GM23338 (cell line): ENCODE measurements at regions not wholly inside any gene's neighbourhood (a gene's known extent, or its start where the extent isn't known, plus 50 kb on each side); places are given as distances from the start of the nearest gene placed in this dataset.

ENCODE experiments used
- ATAC-seq: fragments of 200-7000 bp; cut with Tn5 transposase; 3 replicates; pipeline ENCODE4 v1.9.1; 2020
- DNase-seq: peaks from one replicate; pipeline ENCODE4 v3.0.0-alpha.2; 2015; ENCODE audit warnings: low spot score
- H2AFZ ChIP-seq: fragments of 200-600 bp; sonication (generic); 2 replicates; pipeline ENCODE4 v1.8.0; 2016; ENCODE audit warnings: antibody characterized with exemption, mild to moderate bottlenecking, moderate library complexity
- H3F3A ChIP-seq: fragments of 200-600 bp; sonication (generic); replicated peaks from 2 replicates; pipeline ENCODE4 v1.8.0; 2017; ENCODE audit warnings: antibody characterized with exemption, mixed run types, low read depth
- H3K27ac ChIP-seq: fragments of 200-600 bp; sonication (generic); 2 replicates; pipeline ENCODE4 v1.6.1; 2016; ENCODE audit warnings: low read depth
- H3K27me3 ChIP-seq: fragments of 200-600 bp; sonication (generic); 2 replicates; pipeline ENCODE4 v1.8.0; 2016; ENCODE audit warnings: mild to moderate bottlenecking, mixed run types, moderate library complexity; ENCODE audit not compliant: insufficient read depth
- H3K36me3 ChIP-seq: fragments of 200-600 bp; sonication (generic); 2 replicates; pipeline ENCODE4 v1.8.0; 2016; ENCODE audit warnings: mild to moderate bottlenecking; ENCODE audit not compliant: insufficient read depth
- H3K4me1 ChIP-seq: fragments of 200-600 bp; sonication (generic); 2 replicates; pipeline ENCODE4 v1.8.0; 2016; ENCODE audit warnings: mild to moderate bottlenecking, moderate library complexity; ENCODE audit not compliant: insufficient read depth
- H3K4me2 ChIP-seq: fragments of 200-600 bp; sonication (generic); 2 replicates; pipeline ENCODE4 v1.7.1; 2017; ENCODE audit warnings: mixed run types
- H3K4me3 ChIP-seq: fragments of 200-600 bp; sonication (generic); 2 replicates; pipeline ENCODE4 v1.6.1; 2016; ENCODE audit warnings: mixed run types
- H3K79me2 ChIP-seq: fragments of 200-600 bp; sonication (generic); replicated peaks from 2 replicates; pipeline ENCODE4 v1.8.0; 2017; ENCODE audit warnings: mild to moderate bottlenecking; ENCODE audit not compliant: insufficient read depth
- H3K9me2 ChIP-seq: fragments of 200-600 bp; sonication (generic); 2 replicates; pipeline ENCODE4 v1.8.0; 2017; ENCODE audit not compliant: insufficient read depth
- H4K20me1 ChIP-seq: fragments of 200-600 bp; sonication (generic); replicated peaks from 2 replicates; pipeline ENCODE4 v1.8.0; 2017; ENCODE audit warnings: mild to moderate bottlenecking; ENCODE audit not compliant: insufficient read depth
- H3K27ac Mint-ChIP-seq: 2 replicates; pipeline ENCODE4 v1.8.0; 2020; ENCODE audit warnings: inconsistent platforms, mild to moderate bottlenecking, moderate library complexity, mixed read lengths
- H3K27me3 Mint-ChIP-seq: 3 replicates; pipeline ENCODE4 v1.8.0; 2022; ENCODE audit warnings: low read depth, mild to moderate bottlenecking, moderate library complexity, mixed read lengths, inconsistent platforms; ENCODE audit not compliant: insufficient read depth, poor library complexity
- H3K36me3 Mint-ChIP-seq: 3 replicates; pipeline ENCODE4 v1.8.0; 2021; ENCODE audit warnings: low read depth, mild to moderate bottlenecking, inconsistent platforms, moderate library complexity, mixed read lengths
- H3K4me1 Mint-ChIP-seq: 3 replicates; pipeline ENCODE4 v1.8.0; 2020; ENCODE audit warnings: mild to moderate bottlenecking, inconsistent platforms, mixed read lengths
- H3K4me3 Mint-ChIP-seq: 3 replicates; pipeline ENCODE4 v1.8.0; 2021; ENCODE audit warnings: moderate library complexity, mild to moderate bottlenecking, inconsistent platforms, mixed read lengths
- H3K9me3 Mint-ChIP-seq: 3 replicates; pipeline ENCODE4 v1.8.0; 2020; ENCODE audit warnings: moderate library complexity, mild to moderate bottlenecking, inconsistent platforms, mixed read lengths
- CTCF ChIP-seq, 2 experiments: fragments of 200-600 bp in 1 of 2; sonication (generic) in 1 of 2; conservative IDR thresholded peaks; 2 replicates each; pipeline versions ENCODE4 v1.5.1 to v1.6.1; 2016 to 2017; ENCODE audit warnings: antibody characterized with exemption in 2 of 2, low read depth in 2 of 2, mild to moderate bottlenecking in 2 of 2, moderate library complexity in 1 of 2
- ETS1 ChIP-seq: IDR thresholded peaks from 2 replicates; pipeline ENCODE4 v1.6.1; 2016; ENCODE audit warnings: antibody characterized with exemption
- EZH2phosphoT487 ChIP-seq: fragments of 200-600 bp; sonication (generic); IDR thresholded peaks from one replicate; pipeline ENCODE4 v1.8.1; 2018; ENCODE audit warnings: antibody characterized with exemption; ENCODE audit not compliant: unreplicated experiment
- POLR2AphosphoS5 ChIP-seq: IDR thresholded peaks from 2 replicates; pipeline ENCODE4 v1.6.1; 2016; ENCODE audit warnings: antibody characterized with exemption, low read depth
- STAT1 ChIP-seq: IDR thresholded peaks from one replicate; pipeline ENCODE4 v1.6.1; 2016; ENCODE audit warnings: antibody characterized with exemption; ENCODE audit not compliant: unreplicated experiment
- ZNF114 ChIP-seq: fragments of 250-450 bp; sonication (Bioruptor Pico); IDR thresholded peaks from 2 replicates; pipeline ENCODE4 v1.5.0; 2020; ENCODE audit warnings: mild to moderate bottlenecking, moderate library complexity
- ZNF331 ChIP-seq: fragments of 250-450 bp; sonication (Bioruptor Pico); IDR thresholded peaks from 2 replicates; pipeline ENCODE4 v1.5.0; 2020; ENCODE audit warnings: low read depth, mild to moderate bottlenecking, moderate library complexity
- ZNF462 ChIP-seq: fragments of 250-450 bp; sonication (Bioruptor Pico); IDR thresholded peaks from 2 replicates; pipeline ENCODE4 v1.5.0; 2020; ENCODE audit warnings: mild to moderate bottlenecking, moderate library complexity

GRCh38 chr6:92023410-92023966 is 1395.9 kb downstream of the EPHA7 start (continued):
- TF ChIP-seq ZNF462 (CRISPR knock-in tag) (no peak), EZH2phosphoT487 (no peak), CTCF (conservative IDR thresholded peaks at IDR 0.05; ENCODE audit: low read depth in 2 of 2) (no peak)

- Histone ChIP-seq H3K4me3 (no peak overlapping the region), H3K4me1 (no peaks in the 10 kb centered on the region), H3K9me2 (no peaks in the 10 kb centered on the region), H4K20me1 (no peaks in the 10 kb centered on the region), H3K27ac (no peak overlapping the region), H3K27me3 (no peaks in the 10 kb centered on the region), H3K79me2 (no peaks in the 10 kb centered on the region), H3F3A (no peaks in the 10 kb centered on the region), H3K36me3 (no peaks in the 10 kb centered on the region), H3K4me2 (no peak overlapping the region), H2AFZ (no peak overlapping the region)
- Mint-ChIP-seq H3K27me3 (no peaks in the 10 kb centered on the region), H3K27ac (no peak overlapping the region), H3K4me1 (no peaks in the 10 kb centered on the region), H3K36me3 (peaks cover 3% of the 10 kb centered on the region; the same call in 2 of the 3 replicates), H3K9me3 (peaks cover 13% of the 10 kb centered on the region; the same call in 2 of the 3 replicates), H3K4me3 (no peak overlapping the region)
- DNase-seq (no peak), ATAC-seq (no peak)
- TF ChIP-seq ZNF114 (CRISPR knock-in tag) (no peak), ZNF331 (CRISPR knock-in tag) (no peak), CTCF (conservative IDR thresholded peaks at IDR 0.05; ENCODE audit: low read depth in 2 of 2) (no peak), POLR2AphosphoS5 (no peak), ETS1 (no peak), EZH2phosphoT487 (no peak), STAT1 (no peak)
These were observed 1407.6 kb downstream of the EPHA7 start for GRCh38 chr6:92011681-92012245.
